Effector memory CD4-positive, alpha-beta T cell (primary cell): ENCODE measurements at regions not wholly inside any gene's neighbourhood (a gene's known extent, or its start where the extent isn't known, plus 50 kb on each side); places are given as distances from the start of the nearest gene placed in this dataset.

Experiments
- DNase-seq, 3 donors: peaks; one replicate each; pipeline ENCODE4 v3.0.0-alpha.2; 2020
- H3K27ac ChIP-seq: 2 replicates; pipeline ENCODE4 v1.7.0; 2013; ENCODE audit warnings: mild to moderate bottlenecking, low read length, moderate library complexity; ENCODE audit not compliant: insufficient read depth, poor library complexity, severe bottlenecking
- H3K27me3 ChIP-seq: replicated peaks from 2 replicates; pipeline ENCODE4 v1.7.0; 2013; ENCODE audit warnings: mild to moderate bottlenecking, low read length; ENCODE audit not compliant: insufficient read depth, control insufficient read depth, poor library complexity, severe bottlenecking
- H3K36me3 ChIP-seq: 2 replicates; pipeline ENCODE4 v1.7.0; 2013; ENCODE audit warnings: mild to moderate bottlenecking, low read length, moderate library complexity; ENCODE audit not compliant: control insufficient read depth, insufficient read depth
- H3K4me1 ChIP-seq: 2 replicates; pipeline ENCODE4 v1.7.0; 2013; ENCODE audit warnings: low read length, mild to moderate bottlenecking; ENCODE audit not compliant: control insufficient read depth, insufficient read depth, poor library complexity, severe bottlenecking
- H3K4me3 ChIP-seq: 2 replicates; pipeline ENCODE4 v1.7.0; 2013; ENCODE audit warnings: low read length, low read depth, mild to moderate bottlenecking; ENCODE audit not compliant: insufficient read depth, poor library complexity, severe bottlenecking
- H3K9me3 ChIP-seq: 2 replicates; pipeline ENCODE4 v1.7.0; 2013; ENCODE audit warnings: mild to moderate bottlenecking, low read length, moderate library complexity; ENCODE audit not compliant: control insufficient read depth

GRCh38 chr16:50917950-50918703 is 176.2 kb downstream of the CYLD start:
- no peaks in the 10 kb centered on the region for H3K4me1 ChIP-seq
- no peaks in the 10 kb centered on the region for H3K9me3 ChIP-seq
- DNase-seq: no peak
- H3K4me3 ChIP-seq: no peak overlapping the region
- H3K27ac ChIP-seq: no peak overlapping the region
- no peaks in the 10 kb centered on the region for H3K27me3 ChIP-seq
- no peaks in the 10 kb centered on the region for H3K36me3 ChIP-seq

GRCh38 chr16:50916040-50916439 is 174.2 kb downstream of the CYLD start:
- no peak for DNase-seq
- H3K9me3 ChIP-seq: no peaks in the 10 kb centered on the region
- H3K4me1 ChIP-seq: no peaks in the 10 kb centered on the region
- H3K4me3 ChIP-seq: no peak overlapping the region
- no peak overlapping the region for H3K27ac ChIP-seq
- H3K36me3 ChIP-seq: no peaks in the 10 kb centered on the region
- H3K27me3 ChIP-seq: no peaks in the 10 kb centered on the region

- Histone ChIP-seq H3K4me1 (no peaks in the 10 kb centered on the region), H3K9me3 (no peaks in the 10 kb centered on the region), H3K4me3 (no peak overlapping the region), H3K27ac (no peak overlapping the region), H3K36me3 (no peaks in the 10 kb centered on the region), H3K27me3 (no peaks in the 10 kb centered on the region)
- no peak for DNase-seq
Observed at GRCh38 chr16:50915120-50915519, 173.2 kb downstream of the CYLD start.

GRCh38 chr16:50910736-50911100 is 168.8 kb downstream of the CYLD start:
- H3K36me3 ChIP-seq: no peaks in the 10 kb centered on the region
- no peaks in the 10 kb centered on the region for H3K4me1 ChIP-seq
- H3K9me3 ChIP-seq: no peaks in the 10 kb centered on the region
- H3K27ac ChIP-seq: no peak overlapping the region
- no peak for DNase-seq
- H3K27me3 ChIP-seq: no peaks in the 10 kb centered on the region
- H3K4me3 ChIP-seq: no peak overlapping the region

- no peak for DNase-seq
- no peaks in the 10 kb centered on the region for H3K36me3 ChIP-seq
- no peak overlapping the region for H3K27ac ChIP-seq
- H3K9me3 ChIP-seq: no peaks in the 10 kb centered on the region
- no peaks in the 10 kb centered on the region for H3K4me1 ChIP-seq
- no peak overlapping the region for H3K4me3 ChIP-seq
- no peaks in the 10 kb centered on the region for H3K27me3 ChIP-seq
Observed at GRCh38 chr16:50909831-50910735, 168.2 kb downstream of the CYLD start.

- Histone ChIP-seq H3K4me3 (no peak overlapping the region), H3K4me1 (no peaks in the 10 kb centered on the region), H3K27me3 (no peaks in the 10 kb centered on the region), H3K27ac (no peak overlapping the region), H3K9me3 (no peaks in the 10 kb centered on the region), H3K36me3 (no peaks in the 10 kb centered on the region)
- DNase-seq: no peak
Observed at GRCh38 chr16:50908468-50908867, 166.6 kb downstream of the CYLD start.

GRCh38 chr16:50906454-50906853 is 164.6 kb downstream of the CYLD start:
- Histone ChIP-seq H3K4me1 (no peaks in the 10 kb centered on the region), H3K27ac (no peak overlapping the region), H3K36me3 (no peaks in the 10 kb centered on the region), H3K4me3 (no peak overlapping the region), H3K9me3 (no peaks in the 10 kb centered on the region), H3K27me3 (peaks cover 5% of the 10 kb centered on the region)
- no peak for DNase-seq

GRCh38 chr16:50902457-50902856 is 160.6 kb downstream of the CYLD start:
- Histone ChIP-seq H3K9me3 (no peaks in the 10 kb centered on the region), H3K4me1 (no peaks in the 10 kb centered on the region), H3K4me3 (no peak overlapping the region), H3K27me3 (peaks cover 5% of the 10 kb centered on the region), H3K27ac (no peak overlapping the region), H3K36me3 (no peaks in the 10 kb centered on the region)
- no peak for DNase-seq

GRCh38 chr16:50901062-50901461 is 159.2 kb downstream of the CYLD start:
- peaks cover 5% of the 10 kb centered on the region for H3K27me3 ChIP-seq

GRCh38 chr16:50900391-50900942 is 158.6 kb downstream of the CYLD start:
- no peak overlapping the region for H3K4me3 ChIP-seq
- no peaks in the 10 kb centered on the region for H3K4me1 ChIP-seq
- peaks cover 5% of the 10 kb centered on the region for H3K27me3 ChIP-seq
- H3K9me3 ChIP-seq: no peaks in the 10 kb centered on the region
- H3K36me3 ChIP-seq: no peaks in the 10 kb centered on the region
- no peak for DNase-seq
- no peak overlapping the region for H3K27ac ChIP-seq

More at GRCh38 chr16:50901062-50901461, 159.2 kb downstream of the CYLD start:
- Histone ChIP-seq H3K36me3 (no peaks in the 10 kb centered on the region), H3K4me3 (no peak overlapping the region), H3K27ac (no peak overlapping the region), H3K9me3 (no peaks in the 10 kb centered on the region), H3K4me1 (no peaks in the 10 kb centered on the region)
- DNase-seq: no peak
